NOMO-1 (cell line): ENCODE measurements at regions not wholly inside any gene's neighbourhood (a gene's known extent, or its start where the extent isn't known, plus 50 kb on each side); places are given as distances from the start of the nearest gene placed in this dataset.

Source experiments
- DNase-seq, 2 experiments: peaks; one replicate each; lab custom pipeline; 2025; ENCODE audit not compliant: unreplicated experiment in 2 of 2; lab: John Stamatoyannopoulos, UW

- DNase-seq: no peak
Measured at GRCh38 chr10:78383378-78384048, 349.9 kb downstream of the RPS24 start.

DNA sequence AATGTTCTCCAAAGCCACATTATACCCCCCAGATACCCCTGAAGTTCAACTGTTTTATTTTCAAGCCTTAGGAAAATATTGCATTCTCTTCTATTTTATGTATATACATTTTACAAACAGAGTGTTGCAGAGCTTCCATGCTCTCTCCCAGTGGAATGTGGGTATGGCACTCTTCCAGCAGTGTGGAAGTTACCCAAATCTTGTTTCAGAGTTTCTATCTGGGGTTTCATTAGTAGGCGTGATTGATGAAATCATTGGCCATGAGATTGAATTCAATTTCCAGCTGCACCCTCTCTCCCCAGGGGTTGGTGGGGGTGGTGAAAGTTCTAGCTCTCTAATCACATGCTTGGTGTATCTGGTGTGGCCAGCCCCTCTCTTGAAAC, 350.4 kb downstream of the RPS24 start:
- DNase-seq: no peak

DNA sequence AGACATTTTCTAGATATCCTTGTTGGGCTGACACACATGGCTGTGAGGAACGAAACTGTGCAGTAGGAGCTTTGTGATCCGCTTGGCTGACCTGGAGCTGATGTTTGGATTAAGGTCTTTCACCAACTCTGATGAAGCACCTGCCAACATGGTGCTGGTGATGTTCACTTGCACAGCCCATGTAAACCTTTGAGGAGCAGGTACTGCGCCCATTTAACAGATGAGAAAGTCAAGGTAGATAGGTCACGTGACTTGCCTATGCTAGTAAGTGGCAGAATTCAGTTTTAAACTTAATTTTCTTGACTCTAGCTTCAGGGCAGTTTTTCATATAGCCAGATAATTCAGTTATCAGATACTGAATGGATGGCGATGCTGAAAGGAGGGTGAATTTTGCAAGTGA, 351.9 kb downstream of the RPS24 start:
- no peak for DNase-seq

GRCh38 chr10:78386509-78386908, 352.8 kb downstream of the RPS24 start:
- no peak for DNase-seq

- DNase-seq: no peak
Measured at GRCh38 chr10:78388331-78389050, 354.8 kb downstream of the RPS24 start.

- DNase-seq: no peak
Measured at GRCh38 chr10:78389419-78389818, 355.8 kb downstream of the RPS24 start.

DNA sequence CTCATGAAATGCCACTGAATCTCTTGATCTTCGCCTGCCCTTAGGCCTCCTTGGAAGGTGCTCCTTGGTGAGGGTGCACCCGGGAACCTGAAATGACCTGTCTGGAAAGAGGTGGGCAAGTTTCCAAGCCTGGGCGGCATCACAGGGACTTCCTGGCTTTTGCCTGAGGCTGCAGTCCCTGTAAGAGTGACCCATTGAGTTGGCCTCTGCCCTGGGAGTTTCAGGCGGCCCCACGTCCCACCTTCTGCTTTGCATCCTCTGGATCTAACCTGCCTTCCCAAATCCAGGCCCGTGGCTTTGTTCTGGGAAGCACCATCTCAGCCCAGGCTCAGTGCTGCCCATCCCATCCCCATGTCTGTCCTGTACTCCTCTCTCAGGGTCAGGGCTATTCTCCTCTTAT, 356.4 kb downstream of the RPS24 start:
- DNase-seq: no peak

DNA sequence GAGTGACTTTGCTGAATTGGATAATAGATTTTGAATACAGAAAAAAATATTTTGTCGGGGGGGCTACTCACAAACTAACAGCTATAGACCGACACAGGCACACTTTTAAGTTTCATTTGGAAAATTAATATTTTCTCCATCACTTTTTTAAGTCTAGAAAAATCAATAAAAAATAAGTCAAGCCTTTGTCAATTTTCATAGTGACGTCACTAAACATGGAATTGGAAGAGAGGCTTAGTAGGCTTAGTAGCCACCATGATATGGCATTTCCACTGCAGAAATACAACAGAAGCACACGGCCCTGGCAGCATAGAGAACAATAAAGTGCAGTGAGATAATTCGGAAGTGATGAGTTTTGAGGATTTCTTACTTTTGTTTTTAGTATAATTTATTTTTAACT, 357.2 kb downstream of the RPS24 start:
- DNase-seq: no peak

DNA sequence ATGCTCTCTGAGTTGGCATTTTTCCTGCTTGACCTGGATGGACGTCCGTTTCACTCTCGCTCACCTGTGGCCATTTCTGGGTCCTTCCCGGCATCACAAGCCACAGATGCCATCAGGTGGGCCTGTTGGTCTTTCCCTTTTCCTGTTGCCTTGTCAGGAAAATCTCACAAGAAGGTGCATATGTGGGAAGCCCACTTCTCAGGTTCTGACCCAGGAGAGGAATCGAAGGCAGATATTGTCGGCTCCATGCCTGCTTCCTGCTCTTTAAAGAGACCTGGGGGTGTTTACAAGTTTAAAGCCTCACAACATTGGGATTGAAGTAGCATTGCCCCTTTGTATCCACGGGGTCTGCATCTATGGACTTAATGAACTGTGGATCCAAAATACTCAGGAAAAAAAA, 357.9 kb downstream of the RPS24 start:
- no peak for DNase-seq

GRCh38 chr10:78392197-78392596, 358.5 kb downstream of the RPS24 start:
- DNase-seq: no peak

- no peak for DNase-seq
Measured at GRCh38 chr10:78393094-78393493, 359.4 kb downstream of the RPS24 start.

GRCh38 chr10:78394047-78394446, 360.4 kb downstream of the RPS24 start:
- no peak for DNase-seq

- DNase-seq: no peak
Measured at GRCh38 chr10:78395162-78395561, 361.5 kb downstream of the RPS24 start.

DNA sequence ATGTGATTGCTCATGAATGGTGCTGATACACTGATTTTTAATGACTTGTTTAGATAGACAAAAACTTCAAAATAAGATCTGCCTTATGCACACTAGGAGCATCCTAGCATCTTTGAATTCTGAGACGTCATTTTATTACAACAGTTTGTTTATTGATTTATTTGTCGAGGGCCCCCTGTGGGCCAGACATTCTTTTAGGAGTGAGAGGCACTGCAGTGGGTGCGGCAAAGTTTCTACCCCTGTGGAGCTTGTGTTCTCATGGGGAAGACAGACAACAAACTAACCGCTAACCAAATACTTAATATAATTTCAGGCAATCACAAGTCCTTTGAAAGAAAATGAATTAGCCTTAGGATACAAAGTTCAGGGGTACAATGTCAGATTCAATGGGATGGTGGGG, 363.1 kb downstream of the RPS24 start:
- DNase-seq: no peak

DNA sequence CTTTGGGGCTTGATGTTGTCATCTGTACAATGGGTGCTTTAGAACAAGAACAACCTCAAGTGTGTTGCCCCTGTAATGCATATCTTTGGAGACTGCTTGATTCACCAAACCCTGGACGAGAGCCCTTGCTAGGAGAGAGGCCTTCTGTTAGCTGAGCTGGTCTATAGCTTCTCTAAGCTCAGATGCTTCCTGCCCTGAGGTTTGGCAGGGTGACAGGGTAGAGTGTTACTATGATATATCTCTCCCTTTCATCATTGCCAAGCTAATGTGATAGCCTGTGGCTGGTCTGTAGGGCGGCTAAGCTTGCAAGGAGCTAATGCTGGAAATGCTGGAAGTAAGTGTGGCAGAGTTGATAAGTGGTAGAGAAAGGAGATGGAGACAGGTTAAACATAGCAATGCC, 364.1 kb downstream of the RPS24 start:
- DNase-seq: no peak

DNA sequence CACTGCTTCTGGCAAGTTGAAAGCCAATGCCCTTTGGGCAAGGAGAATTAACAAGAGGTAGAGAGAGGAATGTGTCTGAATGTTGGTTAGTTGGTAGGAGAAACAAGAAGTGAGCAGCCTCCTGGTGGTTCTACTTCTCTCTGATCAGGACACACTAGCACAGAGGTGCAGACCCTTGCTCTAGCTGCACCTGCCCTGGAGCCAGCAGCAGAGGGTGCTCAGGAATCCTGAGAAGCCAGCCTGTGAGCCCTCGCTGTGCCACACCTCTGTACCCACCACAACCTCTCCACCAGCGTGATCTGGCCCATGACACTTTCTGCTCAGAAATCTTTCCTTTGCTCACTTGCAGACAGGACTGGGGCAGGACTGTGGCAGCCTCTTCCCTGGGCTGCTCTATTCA, 364.7 kb downstream of the RPS24 start:
- no peak for DNase-seq

- DNase-seq: no peak
Measured at GRCh38 chr10:78401624-78402367, 368.1 kb downstream of the RPS24 start.

GRCh38 chr10:78402591-78402990, 368.9 kb downstream of the RPS24 start:
- no peak for DNase-seq

DNA sequence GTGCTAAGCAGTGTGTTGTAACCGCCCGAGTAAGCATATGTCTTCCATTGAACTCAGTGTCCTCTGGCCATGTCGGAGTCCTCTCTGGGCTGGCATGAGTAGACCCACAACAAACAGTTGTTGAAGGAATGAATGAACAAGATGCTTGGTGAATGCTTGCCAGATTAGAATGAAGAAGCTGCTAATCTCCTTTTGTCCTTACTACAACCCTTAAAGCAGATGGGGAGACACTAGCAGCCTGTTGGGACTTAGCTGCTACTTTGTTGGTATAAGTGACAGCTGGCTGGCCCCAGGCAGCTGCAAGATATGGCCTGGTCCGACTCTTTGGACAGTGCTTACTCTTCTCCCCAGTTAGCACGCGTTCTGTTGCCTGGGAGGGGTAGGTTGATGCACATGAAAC, 370.1 kb downstream of the RPS24 start:
- DNase-seq: no peak

DNA sequence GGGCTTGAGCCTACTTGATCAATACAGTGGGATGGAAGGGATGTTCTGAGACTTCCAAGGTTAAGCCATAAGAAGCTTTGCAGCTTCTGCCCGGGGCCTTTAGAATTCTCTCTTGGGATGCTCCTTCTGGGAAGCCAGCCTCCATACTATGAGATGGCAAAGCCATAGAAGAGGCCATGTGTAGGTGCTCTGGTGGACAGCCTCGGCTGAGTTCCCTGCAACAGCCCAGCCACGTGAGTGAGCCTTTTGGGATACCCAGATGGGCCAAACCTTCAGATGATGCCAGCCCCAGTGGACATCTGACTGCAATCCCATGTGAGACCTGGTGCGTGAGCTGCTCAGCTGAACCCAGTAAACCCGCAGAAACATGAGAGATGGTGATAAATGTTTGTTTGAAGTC, 370.6 kb downstream of the RPS24 start:
- no peak for DNase-seq

DNA sequence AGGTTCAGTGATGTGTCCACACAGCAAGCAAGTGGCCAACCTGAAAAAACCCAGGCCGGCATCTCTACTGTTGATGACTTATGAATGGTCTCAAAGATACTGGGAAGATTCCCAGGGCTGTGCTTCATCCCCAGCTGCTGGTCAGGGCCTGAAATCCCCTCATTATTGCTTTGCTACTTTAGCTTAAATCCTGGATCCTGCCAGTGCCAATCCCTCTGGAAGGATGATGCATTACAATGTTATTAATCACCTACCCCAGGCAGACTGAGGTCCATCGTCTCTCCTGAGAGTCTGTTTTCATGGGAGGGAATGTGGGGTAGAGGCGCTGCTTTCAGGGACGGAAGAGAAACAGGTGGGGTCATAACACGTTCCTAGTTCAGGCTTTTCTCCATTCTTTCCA, 371.6 kb downstream of the RPS24 start:
- DNase-seq: no peak

DNA sequence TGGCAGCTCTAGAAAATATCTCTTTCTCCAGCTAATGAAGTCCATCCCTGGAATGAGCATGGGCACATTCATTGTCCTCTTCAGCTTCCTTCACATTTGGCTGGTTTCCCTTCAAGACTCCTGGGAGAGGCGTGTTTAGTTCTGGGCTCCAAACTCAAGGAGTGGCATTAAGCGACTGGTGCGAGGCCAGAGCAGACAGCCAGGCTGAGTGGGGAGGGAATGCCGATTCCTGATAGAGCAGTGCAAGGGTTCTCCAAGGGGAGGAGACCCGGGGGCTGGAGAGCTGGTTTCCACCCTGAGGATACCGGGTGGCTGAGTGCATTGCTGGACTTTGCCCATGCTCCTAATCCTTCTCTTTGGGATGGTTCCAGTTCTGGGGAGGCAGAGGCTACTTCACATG, 372.1 kb downstream of the RPS24 start:
- no peak for DNase-seq
